Glomerular visceral epithelial cell (primary cell): ENCODE measurements at regions not wholly inside any gene's neighbourhood (a gene's known extent, or its start where the extent isn't known, plus 50 kb on each side); places are given as distances from the start of the nearest gene placed in this dataset.

ENCODE experiments used
- DNase-seq: peaks from one replicate; pipeline ENCODE4 v3.0.0-alpha.2; 2016; ENCODE audit errors: extremely low spot score

DNA sequence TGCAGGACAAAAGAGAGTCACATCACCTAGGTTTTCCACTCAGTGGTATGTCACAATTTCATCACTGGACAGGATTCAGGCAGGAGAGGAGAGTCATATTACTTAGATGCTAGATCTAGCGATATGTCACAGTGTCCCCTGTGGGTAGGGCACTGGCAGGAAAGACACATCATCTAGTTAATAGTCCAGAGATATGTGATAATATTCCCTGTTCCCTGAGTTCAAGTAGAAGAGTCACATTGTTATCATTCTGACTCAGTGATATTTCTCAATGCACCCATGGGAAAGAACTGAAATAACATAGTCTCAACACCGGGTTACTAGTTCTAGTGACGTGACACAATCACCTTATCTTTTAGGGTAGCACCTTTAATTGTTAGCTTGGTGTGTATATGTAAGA lies 944.0 kb upstream of the TSPY4 start:
- DNase-seq: no peak

DNA sequence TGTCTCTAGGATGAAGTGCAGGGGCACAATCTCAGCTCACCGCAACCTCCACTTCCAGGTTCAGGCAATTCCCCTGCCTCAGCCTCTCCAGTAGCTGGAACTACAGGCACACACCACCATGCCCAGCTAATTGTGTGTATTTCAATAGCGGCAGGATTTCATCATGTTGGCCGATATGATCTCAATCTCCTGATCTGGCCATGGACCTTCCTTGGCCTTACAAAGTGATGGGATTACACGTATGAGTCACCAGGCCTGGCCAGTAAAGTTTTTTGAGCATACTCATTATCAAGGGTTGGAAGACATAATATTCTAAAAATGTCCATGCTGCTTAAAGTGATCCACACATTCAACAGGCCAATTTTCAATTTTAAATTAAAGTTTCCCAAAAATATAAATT lies 914.4 kb upstream of the TSPY4 start:
- DNase-seq: no peak

DNA sequence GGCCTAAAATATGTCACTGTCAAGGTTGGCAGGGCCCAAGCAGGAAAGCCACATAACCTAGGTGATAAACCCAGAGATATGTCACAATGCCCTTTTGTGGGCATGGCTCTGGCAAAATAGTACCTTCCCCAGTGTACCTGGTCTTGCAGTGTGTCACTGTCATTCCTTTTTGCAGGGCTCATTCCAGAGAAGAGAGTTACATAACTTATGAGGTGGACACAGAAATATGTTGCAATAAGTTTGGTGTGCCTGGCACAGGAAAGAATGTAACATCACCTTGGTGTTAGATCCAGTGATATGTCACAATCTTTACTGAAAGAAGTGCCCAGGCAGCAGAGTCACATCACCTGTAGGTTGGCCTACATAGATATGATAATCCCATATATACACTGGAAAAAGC lies 910.8 kb upstream of the TSPY4 start:
- no peak for DNase-seq

DNA sequence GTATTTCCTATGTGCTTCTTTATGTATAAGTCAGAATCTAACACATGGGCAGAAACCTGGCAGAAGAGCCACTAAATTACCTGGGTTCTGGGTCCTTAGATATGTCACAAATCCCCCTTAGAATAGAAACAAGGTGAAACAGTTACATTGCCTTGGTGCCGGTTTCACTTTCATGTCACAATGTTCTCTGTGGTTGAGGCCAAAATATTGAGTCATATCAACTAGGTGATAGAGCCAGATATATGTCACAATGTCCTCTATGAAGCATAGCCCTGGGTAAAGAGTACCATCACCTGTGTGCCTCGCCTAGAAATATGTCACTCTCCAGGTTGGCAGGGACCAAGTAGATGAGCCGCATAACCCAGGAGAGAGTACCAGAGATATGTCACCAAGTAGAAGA lies 899.8 kb upstream of the TSPY4 start:
- no peak for DNase-seq

DNA sequence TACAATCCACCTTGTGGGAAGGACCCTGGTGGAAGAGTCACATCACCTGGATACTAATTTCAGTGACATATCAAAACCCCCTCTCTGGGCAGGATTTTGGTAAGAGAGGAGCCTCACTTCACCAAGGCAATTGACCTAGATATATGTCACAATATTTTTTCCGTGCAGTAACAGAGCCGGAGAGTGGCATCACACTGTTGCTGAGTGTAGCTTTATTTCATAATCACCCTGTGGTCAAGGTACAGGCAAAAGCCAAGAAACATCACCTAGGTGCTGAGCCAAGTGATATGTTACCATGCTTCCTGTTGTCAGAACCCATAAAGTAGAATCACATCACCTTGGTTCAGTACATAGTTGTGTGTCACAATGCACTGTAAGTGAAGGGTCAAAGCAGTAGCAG lies 895.2 kb upstream of the TSPY4 start:
- no peak for DNase-seq

DNA sequence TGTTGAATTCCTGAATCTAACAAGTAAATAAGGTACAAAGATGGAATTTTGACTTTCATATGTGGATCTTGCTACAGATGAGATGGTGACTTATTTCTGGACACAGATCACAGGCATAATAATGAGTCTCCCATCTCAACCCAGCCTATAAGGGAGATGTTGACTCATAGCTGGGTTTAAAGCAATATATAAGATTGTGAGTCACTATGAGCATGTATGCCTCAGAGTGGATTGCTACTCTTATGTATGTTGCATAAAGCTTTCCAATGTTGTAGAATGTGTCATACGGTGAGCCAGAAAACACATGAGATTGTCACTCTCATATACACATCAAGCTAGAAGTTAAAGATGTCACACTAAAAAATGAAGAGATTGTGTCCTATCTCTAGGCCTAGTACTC lies 884.3 kb upstream of the TSPY4 start:
- peak; percentile 5 for DNase-seq

DNA sequence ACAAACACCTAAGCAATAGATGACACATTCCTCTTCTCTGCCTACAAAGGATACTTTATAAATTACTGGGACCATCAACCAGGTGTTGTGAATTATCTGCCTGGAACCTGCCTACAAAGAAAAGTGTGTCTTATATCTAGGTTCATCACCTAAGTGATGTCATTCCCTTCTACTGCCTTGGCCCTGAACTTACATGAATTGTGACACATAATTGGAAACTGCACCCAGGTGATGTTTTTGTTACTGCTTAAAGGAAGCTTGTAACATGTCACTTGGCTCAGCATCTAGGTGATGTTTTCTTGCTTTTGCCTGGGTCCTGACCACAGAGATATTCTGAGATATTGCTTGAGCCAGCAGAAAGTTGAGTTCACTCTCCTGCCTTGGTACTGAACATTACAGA lies 870.5 kb upstream of the TSPY4 start:
- DNase-seq: no peak

DNA sequence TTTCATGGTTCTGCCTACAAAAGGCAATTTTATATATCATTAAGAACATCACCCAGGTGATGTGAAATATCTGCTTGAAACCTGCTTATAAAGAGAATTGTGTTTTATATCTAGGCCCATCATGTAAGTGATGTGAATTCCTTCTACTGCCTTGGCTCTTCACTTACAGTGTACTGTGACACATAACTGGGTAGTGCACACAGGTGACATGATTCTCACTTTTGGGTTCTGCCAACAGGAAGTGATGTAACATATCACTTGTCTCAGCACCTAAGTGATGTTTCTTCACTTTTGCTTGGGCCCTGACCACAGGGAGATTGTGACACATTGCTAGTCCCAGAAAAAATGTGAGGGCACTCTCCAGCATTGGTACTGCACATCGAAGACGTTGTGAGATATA lies 867.0 kb upstream of the TSPY4 start:
- DNase-seq: no peak

DNA sequence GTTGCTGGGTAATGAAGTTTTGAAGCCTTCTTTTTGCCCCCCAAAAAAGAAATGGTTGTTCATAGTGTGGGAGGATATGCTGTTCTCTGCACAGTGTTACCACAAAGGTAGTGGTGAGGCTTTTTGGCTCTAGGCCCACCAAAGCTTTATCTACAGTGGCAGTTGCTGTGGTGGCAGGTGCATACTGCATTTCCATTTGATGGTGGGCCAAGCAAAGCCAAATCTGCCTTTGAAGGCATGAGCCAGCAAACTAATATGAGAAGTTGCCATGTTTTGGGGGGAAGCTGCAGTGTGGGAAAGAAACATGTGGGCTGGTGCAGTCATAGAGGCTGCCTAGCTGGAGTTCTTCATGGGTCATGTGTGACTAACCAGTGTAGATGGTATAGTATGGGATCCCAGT lies 858.1 kb upstream of the TSPY4 start:
- no peak for DNase-seq

DNA sequence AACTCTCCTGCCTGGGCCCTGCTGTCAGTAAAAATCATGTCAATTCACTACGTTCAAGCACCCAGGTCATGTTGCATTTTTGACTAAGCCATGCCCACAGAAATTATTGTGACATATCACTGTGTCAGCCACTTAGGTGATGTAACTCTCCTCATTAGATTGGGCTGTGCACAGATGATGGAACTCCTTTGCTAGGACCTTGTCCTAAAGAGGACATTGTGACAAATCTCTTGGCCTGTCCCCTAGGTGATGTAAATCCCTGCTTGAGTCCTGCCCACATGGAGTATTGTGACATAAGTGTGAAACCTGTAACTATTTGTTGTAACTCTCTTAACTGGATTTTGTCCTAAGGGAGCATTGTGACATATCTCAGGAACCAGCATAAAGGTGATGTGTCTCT lies 848.3 kb upstream of the TSPY4 start:
- DNase-seq: no peak

DNA sequence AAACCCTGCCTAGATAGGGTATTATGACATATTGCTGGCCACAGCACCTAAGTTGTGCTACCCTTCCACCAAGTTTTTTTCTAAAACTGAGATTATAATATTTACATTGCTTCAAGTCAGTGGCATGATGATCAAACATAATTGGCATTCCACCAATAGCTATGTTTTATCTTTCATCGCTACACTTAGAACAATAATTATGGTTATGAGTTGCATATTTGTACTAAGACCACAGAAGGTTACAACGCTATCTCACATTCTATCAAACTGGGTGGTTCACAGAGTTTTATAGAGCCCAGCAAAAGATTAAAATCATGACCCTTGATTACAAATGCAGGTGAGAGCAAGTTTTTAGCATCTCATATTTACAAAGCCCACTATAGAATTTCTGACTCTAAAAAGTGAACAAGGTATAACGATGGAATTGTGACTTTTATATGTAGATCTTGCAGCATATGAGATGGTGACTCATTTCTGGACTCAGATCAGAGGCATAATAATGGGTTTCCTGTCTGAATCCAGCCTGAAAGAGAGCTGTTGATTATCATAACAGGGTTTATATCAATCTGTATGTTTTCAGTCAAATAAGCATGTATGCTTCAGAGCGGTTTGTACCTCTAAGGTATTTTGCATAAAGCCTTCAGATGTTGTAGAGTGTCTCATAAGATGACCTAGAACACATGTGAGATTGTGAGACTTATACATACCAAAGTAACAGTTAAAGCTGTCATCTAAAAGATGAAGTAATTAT lies 847.2 kb upstream of the TSPY4 start:
- no peak for DNase-seq

DNA sequence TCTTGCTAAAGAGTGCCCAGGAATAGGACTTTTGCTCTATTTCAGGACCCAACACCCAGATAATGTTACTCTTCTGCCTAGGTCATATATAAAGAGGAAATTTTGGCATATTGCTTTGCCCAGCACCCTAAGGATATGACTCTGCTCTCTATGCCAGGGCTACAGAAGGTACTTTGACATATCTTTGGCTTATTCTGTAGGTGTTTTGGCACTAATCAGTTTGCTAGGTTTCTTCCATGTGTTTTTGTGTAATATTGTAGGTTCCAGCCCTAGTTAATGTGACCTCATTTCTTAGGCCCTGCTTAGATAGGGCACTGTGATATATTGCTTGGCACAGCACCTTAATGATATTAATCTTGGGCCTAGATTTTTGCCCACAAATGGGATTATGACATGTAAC lies 842.9 kb upstream of the TSPY4 start:
- no peak for DNase-seq

DNA sequence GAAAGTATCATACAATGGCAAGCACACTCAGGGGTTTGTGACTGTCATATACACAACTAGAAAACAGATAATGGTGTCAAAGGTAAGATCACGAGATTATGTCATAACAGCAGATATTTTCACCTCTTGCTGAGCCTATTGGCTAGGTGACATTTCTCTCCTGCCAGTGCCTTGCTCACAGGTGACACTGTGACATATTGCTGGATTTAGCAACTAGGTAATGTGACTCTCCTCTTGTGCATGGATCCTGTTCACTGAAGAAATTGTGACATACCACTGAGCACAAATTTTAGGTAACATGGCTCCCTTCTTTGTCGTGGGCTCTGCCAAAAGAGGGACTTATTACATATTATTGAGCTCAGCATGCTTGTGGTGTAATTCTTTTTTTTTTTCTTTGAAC lies 842.0 kb upstream of the TSPY4 start:
- no peak for DNase-seq

DNA sequence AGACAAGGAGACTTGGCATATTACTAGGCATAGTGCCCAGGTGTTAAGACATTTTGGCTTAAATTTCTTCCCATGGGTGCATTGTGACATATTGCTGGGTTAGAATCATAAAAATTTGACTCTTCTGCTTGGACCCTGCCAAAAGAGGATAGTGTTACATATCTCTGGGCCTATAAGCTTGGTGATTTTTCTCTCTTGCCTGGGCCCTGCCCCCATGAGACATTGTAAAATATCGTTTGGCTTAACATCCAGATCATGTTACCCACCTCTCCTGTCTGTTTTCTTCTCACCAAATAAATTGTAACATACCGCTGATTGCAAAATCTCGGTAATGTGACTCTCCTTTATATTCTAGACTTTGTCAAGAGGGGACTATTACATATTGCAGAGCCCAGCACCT lies 836.4 kb upstream of the TSPY4 start:
- no peak for DNase-seq

DNA sequence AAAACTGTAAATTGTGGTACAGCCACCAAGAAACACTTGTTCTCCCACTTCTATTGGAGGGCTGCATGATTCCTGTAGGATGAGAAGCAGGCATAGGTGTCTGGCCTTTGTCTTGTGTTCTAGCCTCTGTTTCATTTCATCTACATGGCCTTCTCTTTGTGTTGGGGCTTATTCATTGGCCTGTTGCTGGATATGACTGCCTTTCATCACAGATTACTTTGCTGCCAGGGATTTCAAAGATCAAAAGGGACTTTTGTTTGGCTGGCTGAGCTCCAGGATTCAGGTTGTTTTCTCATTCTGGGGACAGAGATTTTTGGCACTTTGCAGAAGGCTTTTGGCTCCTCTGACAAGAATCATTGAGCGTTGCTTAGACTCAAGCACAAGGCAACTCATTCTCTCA lies 803.8 kb upstream of the TSPY4 start:
- DNase-seq: no peak

DNA sequence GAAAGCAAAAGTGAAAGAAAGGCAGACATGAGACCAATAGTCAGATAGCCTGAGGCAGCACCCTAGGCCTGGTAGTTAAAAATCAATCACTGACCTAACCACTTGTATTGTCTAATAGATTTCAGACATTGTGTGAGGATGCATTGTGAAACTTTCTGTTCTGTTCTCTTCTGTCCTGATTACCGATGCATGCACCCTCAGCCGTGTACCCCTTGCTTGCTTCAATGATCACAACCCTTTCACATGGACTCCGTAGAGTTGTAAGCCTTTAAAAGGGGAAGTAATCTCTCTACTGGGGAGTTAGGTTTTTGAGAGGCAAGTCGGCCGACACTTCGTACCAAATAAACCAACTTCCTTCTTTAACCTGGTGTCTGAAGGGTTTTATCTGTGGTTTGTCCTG lies 801.6 kb upstream of the TSPY4 start:
- peak; percentile 33 for DNase-seq

DNA sequence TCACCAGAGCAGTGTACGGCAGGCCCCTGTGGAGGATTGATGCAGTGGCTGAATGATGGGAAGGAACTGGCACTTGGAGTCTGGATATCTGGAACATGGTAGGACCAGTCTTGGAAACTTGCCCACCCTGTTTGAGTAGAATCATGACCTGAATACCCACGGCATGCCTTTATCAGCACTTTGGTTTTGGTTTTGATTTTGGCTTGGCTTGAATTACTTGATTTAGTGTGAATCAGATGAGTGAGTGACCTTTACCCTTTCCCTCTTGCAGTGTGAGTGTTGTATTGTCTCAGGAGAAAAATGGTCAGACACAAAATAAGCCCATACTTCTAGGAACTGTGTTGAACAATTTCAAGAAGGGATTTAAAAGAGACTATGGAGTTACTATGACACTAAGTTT lies 801.0 kb upstream of the TSPY4 start:
- peak; percentile 7 for DNase-seq

DNA sequence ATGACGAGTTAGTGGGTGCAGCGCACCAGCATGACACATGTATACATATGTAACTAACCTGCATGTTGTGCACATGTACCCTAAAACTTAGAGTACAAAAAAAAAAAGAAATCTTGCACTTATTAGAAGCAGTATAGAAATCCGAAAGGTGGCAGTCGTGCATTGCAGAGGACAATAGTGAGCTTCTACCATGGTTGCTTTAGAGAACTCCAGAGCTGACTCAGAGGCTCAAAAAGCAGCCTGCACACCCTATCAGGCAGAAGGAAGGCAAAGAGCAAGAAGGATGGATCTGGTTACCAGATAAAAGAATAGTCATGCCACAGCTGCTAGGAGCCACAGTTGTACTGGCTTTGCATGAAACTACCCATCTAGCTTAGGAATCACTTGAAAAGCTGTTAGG lies 796.0 kb upstream of the TSPY4 start:
- DNase-seq: peak; percentile 63

DNA sequence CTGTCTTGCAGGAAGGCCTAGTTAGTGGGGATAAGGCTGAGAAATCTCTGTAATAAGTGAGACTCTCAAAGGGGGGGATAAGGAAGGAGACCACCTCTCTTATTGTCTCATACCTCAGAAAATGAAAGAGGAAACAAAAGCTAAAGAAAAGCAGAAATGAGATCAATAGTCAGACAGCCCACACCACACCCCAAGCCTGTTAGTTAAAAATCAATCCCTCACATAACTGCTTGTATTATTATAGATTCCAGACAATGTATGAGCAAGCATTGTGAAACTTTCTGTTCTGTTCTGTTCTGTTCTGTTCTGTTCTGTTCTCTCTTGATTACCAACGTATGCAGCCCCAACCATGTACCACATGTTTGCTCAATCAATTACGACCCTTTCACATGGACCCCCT lies 792.5 kb upstream of the TSPY4 start:
- DNase-seq: no peak

DNA sequence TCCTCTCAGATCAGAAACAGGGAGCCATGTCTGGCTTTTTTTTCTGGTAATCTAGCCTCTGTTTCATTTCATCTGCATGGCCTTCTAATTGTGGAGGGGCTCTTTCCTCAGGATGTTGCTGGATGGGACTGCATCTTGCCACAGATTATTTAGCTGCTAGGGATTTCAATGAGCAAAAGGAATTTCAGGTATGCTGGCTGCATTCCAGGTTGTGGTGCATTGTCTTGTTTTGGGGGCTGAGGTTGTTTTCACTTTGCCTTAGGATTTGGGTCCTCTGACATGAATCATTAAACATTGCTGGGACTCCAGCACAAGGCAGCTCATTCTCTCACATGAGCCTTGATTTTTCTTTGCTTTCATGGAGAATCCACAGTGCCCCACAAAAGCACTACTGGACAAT lies 789.3 kb upstream of the TSPY4 start:
- peak; percentile 75 for DNase-seq

DNA sequence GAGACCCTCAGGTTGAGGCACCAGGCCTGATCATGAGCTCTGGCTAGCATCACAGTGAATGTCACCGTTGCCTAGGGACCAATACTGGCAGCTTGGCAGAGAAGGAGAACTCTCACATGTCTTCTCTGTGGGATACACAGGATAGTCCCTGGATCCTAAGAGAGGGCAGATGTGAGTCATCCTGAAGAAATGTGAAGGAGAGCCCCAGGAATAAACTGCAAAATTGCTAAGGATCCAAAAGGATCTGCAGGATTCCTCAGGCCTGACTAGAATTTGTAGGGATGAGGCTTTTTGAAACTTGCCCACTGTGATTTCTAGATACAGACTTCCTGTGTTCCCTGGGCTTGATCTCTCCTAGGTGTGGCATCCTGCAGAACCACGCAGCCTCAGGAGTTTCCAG lies 785.9 kb upstream of the TSPY4 start:
- DNase-seq: peak; percentile 39

DNA sequence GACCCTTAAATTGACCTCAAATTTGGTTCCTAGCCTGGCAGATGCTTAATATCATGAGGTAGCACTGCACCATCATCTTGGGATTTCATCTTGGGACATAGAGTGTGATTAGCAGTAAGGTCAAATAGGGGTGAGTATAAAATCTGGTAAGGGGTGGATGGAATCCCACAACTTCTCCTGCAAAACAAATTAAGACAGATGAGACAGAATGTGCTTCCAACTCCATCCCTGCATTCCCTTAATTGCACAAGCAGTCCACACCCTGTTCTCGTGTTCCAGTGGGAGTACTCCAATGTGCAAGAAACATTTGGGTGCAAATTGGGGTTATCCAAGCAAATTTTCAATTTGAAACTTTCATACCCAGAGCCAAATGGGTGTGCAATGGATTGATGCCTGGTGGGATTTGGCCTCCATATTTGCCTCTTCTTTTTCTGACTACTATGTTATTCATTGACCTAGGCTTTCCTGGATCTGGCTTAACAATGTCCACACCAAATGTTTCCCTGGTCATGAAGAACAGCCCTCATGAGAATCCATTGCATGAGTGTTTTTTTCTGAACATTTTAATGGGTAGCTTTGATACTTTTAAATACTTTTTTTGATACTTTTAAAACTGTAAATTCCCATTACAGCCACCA lies 785.0 kb upstream of the TSPY4 start:
- no peak for DNase-seq

DNA sequence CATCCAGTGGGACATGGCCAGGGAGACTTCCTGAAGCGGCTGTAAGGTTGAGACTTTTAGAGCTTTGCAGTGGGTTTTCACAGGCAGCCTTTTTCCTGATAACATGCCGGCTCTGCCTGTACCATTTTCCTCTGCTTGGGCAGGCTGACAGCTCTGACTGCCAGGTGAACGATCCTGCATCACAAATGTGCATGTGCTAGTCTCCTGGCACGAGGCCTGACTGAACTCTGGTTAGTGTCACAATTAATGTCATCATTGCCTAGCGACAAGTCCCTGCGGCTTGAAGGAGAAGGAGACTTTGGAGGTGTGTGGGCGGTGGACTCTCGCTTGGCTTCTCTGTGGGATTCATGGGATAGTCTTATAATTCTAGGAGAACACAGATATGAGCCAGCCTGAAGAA lies 783.6 kb upstream of the TSPY4 start:
- DNase-seq: no peak

DNA sequence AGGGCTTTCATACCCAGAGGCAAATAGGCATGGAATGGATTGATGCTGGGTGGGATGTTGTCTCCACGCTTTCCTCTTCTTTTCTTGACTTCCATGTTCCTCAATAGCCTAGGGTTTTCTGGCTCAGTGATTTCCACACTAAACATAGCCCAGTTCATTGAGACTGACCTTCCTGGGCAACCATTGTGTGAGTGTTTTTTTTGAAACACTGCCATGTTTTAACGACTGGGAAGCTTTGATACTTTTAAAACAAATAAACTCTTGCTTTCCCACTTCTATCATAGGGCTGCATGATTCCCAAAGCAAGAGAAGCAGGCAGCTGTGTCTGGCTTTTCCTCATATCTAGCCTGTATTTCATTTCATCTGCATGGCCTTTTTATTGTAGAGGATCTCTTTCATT lies 775.9 kb upstream of the TSPY4 start:
- no peak for DNase-seq
